K562 (cell line): ENCODE measurements at regions not wholly inside any gene's neighbourhood (a gene's known extent, or its start where the extent isn't known, plus 50 kb on each side); places are given as distances from the start of the nearest gene placed in this dataset.

Source experiments
- CHD7 ChIP-seq: fragments of 200-600 bp; sonication (generic); IDR thresholded peaks from one replicate; pipeline ENCODE4 v1.6.1; 2012; ENCODE audit warnings: mild to moderate bottlenecking, low read depth, low read length, inconsistent platforms

- TF ChIP-seq CHD7 = no peak
Observed at GRCh38 chr3:174442302-174442682, 416.8 kb upstream of the NAALADL2 start (continued).
